HT-29 (cell line): ENCODE measurements at regions not wholly inside any gene's neighbourhood (a gene's known extent, or its start where the extent isn't known, plus 50 kb on each side); places are given as distances from the start of the nearest gene placed in this dataset.
"Not testable (repeated sequence)": the region's sequence is repeated elsewhere in the genome, so short reads cannot be mapped to it uniquely, and the experiment has no call there.

Experiments used
- DNase-seq: peaks from one replicate; pipeline ENCODE4 v3.0.0-alpha.2; 2015; ENCODE audit warnings: low spot score

GRCh38 chr6:84581494-84582259, 182.7 kb downstream of the TBX18 start:
- DNase-seq: no peak

GRCh38 chr6:84579404-84579803, 185.0 kb downstream of the TBX18 start:
- DNase-seq: no peak

GRCh38 chr6:84576029-84576428, 188.4 kb downstream of the TBX18 start:
- no peak for DNase-seq

GRCh38 chr6:84575264-84575663, 189.1 kb downstream of the TBX18 start:
- no peak for DNase-seq

GRCh38 chr6:84569882-84570281, 194.5 kb downstream of the TBX18 start:
- no peak for DNase-seq

- DNase-seq: peak; percentile 42
Measured at GRCh38 chr6:84568971-84569370, 195.4 kb downstream of the TBX18 start.

- DNase-seq: not testable (repeated sequence)
Measured at GRCh38 chr6:84565718-84566117, 198.7 kb downstream of the TBX18 start.

GRCh38 chr6:84560436-84561390, 203.7 kb downstream of the TBX18 start:
- DNase-seq: no peak

- no peak for DNase-seq
Measured at GRCh38 chr6:84556541-84557335, 207.7 kb downstream of the TBX18 start.

- no peak for DNase-seq
Measured at GRCh38 chr6:84554706-84555105, 209.7 kb downstream of the TBX18 start.

GRCh38 chr6:84554074-84554473, 210.3 kb downstream of the TBX18 start:
- no peak for DNase-seq

GRCh38 chr6:84553527-84553926, 210.9 kb downstream of the TBX18 start:
- no peak for DNase-seq

GRCh38 chr6:84551797-84552196, 212.6 kb downstream of the TBX18 start:
- DNase-seq: no peak

GRCh38 chr6:84549917-84550316, 214.5 kb downstream of the TBX18 start:
- DNase-seq: peak; percentile 19

GRCh38 chr6:84547341-84547801, 217.0 kb downstream of the TBX18 start:
- no peak for DNase-seq

- no peak for DNase-seq
Measured at GRCh38 chr6:84546427-84546914, 217.9 kb downstream of the TBX18 start.

GRCh38 chr6:84539122-84539856, 225.1 kb downstream of the TBX18 start:
- no peak for DNase-seq

- DNase-seq: peak; percentile 36
Measured at GRCh38 chr6:84536885-84537638, 227.3 kb downstream of the TBX18 start.

GRCh38 chr6:84528201-84528600, 236.2 kb downstream of the TBX18 start:
- DNase-seq: no peak

GRCh38 chr6:84526631-84527030, 237.8 kb downstream of the TBX18 start:
- no peak for DNase-seq
